Pons (tissue), 1 donor: ENCODE measurements at regions not wholly inside any gene's neighbourhood (a gene's known extent, or its start where the extent isn't known, plus 50 kb on each side); places are given as distances from the start of the nearest gene placed in this dataset.
"Not testable (repeated sequence)": the region's sequence is repeated elsewhere in the genome, so short reads cannot be mapped to it uniquely, and the experiment has no call there.

Experiments
- DNase-seq: peaks from one replicate; pipeline ENCODE4 v3.0.0-alpha.2; 2016; ENCODE audit warnings: low spot score

DNA sequence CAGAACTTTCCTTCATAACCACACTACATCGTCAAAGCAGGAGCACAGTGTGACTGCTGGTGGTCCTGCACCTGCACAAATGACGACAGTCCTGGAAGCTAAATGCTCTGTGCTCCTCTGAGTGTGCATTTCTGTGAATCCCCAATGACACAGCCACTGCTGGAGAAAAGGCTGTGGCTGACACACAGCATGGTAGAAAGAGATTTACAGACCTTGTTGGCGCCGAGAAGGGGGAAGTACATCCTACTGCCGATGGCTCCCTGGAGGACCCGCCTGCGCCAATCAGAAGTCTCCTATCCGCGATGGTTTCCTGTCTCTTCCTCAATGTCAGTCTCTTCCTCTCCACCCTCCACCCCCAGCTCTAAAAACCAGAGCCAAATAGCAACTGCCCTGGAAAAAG is 115.4 kb upstream of the RAB4A start:
- no peak for DNase-seq

DNA sequence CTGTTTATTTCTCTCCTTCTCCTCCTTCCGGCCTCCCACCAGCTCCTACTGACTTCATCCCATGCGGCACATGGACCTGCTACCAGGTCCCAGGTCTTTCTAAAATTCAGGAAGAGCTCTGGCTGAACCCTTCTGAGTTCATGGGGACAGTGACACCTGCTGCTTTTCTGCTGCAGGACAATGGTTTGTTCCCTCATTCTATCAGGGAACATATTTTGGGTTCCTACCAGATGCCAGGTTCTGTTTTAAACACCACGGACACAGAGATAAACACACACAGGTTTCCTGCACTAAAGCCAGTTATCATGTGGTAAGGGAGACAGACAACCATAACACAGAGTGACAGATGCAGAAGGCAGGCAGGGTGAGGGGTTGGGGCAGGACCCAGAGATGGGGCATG is 114.0 kb upstream of the RAB4A start:
- DNase-seq: peak; percentile 53

DNA sequence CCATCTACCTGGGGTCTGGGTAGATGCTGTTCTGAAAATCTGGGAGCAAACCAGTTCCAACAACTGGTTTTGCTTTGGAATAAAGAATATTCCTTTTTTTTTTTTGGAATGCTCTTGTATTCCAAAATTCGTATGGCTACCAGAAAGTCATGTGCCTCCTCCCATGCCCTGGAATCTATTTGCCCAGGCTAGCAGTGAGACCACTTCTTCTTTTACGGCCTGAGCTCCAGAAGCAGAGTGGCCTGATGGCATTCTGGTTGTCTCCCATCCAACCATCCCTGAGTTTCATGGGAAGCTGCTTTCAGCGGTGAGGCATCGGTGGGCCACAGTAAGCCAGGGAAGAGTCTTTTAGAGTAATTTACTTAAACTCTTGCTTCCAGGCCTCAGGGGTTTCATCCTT is 113.4 kb upstream of the RAB4A start:
- DNase-seq: no peak

DNA sequence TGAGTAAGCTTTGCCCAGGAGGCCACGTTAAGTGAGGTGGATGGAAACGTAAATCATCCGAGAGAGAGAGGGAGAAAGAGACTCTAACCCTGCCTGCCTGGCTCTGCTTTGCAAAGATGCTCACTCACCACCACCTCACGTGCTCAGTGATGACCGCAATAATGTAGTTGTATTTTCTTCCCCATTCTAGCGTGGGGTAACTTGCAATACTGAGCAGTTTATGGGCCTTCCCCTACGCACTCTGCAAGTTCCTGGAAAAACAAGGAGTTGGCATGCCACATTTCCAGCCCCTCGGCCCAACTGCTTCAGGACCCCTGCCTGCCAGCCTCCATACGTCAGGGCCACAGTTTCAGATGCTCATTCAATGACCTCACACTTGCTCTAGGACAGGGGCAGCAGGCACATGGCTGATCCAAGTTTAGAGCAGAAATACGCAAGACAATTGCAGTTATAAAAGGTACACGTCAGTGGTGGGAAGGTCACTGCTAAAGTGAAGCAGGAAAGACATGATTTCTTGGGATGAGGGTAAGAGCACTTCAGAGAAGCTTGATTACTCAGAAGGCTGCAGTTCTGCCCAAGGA is 112.5 kb upstream of the RAB4A start:
- peak; percentile 30 for DNase-seq

DNA sequence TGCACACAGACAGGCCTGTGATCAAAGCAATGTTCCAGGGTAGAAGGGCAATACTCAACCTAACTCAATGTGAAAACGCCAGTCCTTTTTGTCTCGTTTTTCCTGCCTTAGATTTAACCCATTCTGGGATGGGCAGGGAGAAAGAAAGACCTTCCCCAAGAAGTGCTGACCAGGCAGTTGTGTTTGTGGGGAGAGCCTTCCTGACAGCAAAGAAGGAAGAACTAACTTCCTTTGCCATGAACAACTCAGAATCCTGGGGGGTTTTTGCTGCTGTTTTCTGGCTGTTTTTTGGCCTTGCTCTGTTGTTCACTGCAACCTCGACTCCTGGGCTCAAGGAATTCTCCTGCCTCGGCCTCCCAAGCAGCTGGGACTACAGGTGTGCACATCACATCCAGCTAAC is 112.0 kb upstream of the RAB4A start:
- no peak for DNase-seq

DNA sequence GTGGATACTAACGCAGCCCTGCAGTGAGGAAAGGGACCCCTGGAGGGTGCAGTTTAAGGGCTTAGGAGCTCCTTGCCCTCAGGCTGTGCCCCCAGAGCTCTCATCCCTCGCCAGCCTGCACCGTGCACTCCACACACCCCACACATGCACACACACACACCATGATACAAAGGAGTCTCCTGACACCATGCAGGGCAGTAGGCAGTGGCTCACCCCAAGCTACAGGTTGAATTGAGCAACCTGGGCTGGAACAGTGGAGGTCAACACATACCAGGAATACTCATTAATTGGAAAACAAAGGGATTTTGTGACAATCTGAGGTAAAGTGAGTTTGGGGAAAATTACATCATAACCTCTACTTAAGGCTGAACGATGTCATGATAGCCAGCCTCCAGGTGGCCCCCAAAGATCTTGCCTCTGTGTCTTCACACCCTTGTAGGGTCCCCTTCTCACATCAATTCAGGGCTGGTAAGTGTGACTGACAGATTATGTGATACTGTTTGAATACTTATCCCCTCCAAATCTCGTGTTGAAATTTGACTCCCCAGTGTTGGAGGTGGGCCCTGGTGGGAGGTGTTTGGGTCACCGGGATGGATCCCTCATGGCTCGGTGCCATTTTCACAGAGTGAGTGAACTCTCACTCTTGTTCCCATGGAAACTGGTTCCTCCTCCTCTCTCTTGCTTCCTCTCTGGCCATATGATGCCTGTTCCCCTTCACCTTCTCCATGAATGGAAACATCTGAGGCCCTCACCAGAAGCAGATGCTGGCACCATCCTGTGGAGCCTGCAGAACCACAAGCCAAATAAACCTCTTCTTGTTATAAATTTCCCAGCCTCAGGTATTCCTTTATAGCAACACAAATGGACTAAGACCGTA is 111.0 kb upstream of the RAB4A start:
- no peak for DNase-seq

DNA sequence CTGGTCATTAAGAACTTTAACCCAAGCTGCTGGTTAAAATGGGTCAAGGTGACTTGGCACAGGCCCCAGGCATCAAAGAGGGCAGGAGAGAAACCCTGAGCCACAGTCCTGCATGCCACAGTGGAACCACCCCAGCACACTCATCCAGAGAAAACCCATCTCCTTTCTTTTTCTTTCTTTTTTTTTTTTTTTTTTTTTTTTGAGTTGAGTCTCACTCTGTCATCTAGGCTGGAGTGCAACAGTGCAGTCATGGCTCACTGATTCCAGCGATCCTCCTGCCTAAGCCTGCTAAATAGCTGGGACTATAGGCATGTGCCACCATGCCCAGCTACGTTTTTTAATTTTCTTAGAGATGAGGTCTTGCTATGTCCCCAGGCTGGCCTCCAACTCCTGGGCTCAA is 109.2 kb upstream of the RAB4A start:
- DNase-seq: no peak

DNA sequence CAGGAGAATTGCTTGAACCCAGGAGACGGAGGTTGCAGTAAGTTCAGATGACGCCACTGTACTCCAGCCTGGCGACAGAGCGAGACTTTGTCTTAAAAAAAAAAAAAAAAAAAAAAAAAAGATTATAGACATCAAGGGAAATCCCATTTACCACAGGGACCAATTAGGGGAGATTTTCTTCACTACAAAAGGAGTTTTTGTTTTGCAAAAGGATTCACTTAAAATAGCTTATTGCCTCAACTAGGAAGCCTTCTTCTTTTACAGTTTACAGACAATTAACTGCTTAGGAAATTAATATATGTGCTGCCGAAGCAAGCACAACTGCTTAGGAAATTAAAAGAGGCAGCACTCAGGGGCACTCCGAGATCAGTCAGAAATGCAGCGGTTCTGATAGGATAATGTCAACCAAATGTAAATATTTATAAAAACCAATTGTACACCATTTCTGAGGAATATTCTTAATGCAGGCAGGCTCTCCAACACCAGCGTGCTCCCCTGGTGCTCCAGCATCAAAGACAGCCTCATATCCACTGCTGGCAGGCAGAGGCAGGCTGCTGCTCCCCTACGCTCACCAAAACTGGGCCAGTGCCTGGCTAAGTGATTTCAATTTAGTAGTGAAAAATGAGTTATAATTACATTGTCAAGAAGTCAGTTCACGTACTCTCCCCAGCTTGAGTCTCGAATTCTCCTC is 107.9 kb upstream of the RAB4A start:
- no peak for DNase-seq

DNA sequence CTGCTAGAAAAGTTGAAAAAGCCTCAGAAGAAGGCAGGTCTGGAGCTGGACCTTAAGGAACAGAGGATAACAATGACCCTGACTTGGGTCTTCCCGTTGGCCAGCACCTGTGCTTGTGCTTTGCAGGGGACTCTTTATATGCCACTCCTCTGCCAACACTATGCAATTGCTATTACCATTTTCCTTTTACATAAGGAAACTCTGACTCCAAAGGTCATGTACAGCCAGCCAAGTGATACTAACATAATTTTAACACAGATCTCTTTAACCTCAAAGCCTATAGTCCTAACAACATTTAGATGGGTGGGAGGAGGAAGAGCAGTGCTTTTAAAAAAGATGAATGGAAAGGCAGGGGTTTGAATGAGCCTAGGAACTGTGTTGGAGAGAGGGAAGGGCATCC is 106.6 kb upstream of the RAB4A start:
- no peak for DNase-seq

DNA sequence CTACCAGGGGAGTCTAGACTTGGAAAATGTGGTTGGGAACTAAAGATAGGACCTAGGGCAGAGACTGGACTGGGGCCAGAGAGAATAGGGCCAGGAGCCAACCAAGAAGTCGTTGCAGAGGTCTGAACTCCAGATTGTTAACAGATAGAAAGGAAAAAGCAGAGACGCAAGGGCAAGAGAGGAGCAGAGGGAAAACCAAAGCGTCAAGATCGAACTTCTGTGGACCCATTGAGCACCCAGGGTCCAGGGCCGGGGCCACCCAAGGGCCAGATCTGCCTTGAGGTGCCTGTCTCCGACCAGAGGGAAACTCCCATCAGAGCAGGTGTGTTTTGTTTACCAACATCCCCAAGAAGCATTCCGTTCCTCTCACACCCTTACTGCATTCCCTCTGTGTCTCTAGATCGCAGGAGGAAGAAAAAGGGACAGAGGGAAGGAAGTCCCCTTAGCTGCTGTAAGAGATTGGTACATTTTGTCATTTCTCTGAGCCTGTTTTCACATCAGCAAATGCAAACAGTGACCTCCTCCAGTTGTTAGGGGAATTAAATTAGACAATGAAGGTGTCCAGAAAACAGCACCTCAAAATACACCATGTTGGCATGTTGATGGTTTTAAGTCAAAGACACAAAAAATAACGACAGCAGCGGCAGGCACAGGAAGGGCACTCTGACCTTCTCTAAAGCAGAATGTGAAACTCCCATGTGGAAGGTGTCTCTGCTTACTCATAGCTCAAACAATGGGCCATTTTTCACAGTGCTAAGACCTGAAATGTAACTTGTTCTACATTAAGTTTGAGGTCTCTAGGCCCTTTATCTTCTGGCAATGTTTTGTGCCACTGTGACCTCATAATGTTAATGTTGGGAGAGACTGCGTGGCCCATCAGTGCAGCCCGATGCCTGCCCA is 105.8 kb upstream of the RAB4A start:
- DNase-seq: no peak

DNA sequence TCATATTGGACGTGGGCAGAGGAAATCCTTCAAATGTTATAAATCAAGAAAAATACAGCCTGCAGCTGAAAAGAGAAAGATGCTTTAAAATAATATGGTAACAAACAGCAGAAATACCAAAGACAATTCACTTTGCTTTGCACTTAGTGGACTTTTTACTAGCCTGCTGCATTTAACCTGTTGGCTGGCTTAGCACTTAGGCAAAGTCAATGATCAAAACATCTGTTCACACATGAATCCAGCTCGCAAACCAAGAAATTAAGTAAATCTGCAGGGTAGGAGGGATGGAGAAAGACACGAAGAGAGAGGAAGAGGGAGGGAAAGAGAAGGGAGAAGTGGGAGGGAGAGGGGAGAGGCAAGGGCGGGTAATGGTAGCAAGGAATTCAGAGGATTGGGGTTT is 103.6 kb upstream of the RAB4A start:
- no peak for DNase-seq

DNA sequence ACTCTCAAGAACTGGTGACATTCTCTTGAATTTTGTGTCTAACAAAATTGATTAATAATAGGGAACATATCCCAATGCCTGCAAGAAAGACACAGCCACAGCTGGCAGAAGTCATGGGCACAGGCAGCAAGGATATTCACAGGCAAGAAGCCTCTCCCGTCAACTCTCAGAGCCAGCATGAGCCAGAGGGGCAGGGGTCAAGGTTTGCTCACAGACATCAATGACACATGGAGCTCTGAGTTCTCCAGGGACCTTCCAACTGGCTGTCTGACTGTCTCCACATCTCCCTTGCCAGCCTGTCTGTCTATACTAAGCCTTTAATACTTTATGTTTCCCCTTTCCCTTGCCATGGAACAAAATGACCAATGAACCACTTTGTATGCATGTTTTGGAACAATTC is 101.5 kb upstream of the RAB4A start:
- DNase-seq: no peak

DNA sequence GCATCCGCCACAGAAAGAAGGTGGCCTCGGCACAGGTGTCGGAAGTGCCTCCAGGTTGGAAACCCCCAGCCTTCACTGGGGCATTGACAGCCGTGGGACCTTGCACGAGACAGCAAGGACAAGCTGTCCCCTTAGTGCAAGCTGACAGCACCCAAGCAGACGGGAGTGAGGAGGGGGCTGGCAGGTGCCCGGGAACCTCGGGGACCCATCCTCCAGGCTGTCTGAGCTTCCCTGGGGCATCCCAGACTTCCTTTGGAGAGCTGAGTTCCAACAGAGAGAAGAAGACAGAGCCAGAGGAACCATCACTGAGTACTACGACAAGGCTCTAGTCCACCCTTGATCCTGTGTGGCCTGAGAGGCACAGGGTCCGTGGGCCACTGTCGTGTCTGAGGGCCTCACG is 100.6 kb upstream of the RAB4A start:
- DNase-seq: no peak

DNA sequence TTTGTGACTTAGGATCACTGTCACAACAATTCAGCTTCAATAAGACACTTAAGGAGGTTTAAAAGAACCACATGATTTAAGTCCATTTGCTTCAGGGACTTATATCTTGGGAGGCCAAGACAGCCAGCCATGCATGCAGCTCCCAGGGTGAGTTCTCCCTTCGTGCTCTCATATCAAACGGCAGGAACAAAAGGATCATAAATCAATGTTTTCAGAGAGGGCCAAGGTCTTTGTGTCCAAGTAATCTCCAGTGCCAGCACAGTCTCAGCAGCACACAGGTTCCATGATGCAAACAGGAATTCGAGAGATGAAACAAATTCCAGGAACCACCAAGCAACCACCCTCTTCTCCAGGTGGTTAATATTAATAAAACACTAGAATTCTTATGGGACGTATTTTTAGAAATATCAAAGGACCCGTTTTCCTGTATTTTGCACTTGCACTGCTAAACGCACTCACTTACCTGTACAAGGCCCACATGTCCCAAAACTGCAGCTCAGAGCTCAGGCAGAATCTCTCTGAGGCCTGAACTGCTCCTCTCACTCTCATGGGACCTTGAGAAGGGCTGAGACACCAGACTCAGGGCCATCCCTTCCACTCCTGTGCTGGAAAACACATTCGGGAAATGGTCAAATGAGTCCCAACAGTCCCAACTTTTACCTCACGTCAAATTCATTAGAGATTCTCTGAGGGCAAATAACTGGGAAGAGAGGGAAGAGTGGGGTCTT is 100.0 kb upstream of the RAB4A start:
- DNase-seq: no peak

DNA sequence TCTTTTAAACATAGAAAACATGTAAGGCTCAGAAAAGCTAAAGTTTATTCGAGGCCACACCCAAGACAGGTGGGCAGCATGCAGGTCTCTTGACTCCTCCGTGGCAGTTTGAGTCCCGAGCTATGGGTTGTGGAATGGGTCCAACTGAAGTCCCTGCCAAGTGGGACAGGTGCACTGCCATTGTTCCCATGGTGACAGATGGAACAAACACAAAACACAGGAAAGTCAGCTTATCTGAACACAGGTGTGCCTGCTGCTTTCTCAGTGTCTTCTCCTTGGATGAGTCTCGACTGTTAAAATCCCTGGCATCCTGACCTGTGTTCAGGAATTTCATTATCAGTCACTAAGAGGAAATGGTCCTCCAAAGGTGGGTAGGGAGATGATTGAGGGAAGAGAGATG is 99.0 kb upstream of the RAB4A start:
- DNase-seq: no peak

DNA sequence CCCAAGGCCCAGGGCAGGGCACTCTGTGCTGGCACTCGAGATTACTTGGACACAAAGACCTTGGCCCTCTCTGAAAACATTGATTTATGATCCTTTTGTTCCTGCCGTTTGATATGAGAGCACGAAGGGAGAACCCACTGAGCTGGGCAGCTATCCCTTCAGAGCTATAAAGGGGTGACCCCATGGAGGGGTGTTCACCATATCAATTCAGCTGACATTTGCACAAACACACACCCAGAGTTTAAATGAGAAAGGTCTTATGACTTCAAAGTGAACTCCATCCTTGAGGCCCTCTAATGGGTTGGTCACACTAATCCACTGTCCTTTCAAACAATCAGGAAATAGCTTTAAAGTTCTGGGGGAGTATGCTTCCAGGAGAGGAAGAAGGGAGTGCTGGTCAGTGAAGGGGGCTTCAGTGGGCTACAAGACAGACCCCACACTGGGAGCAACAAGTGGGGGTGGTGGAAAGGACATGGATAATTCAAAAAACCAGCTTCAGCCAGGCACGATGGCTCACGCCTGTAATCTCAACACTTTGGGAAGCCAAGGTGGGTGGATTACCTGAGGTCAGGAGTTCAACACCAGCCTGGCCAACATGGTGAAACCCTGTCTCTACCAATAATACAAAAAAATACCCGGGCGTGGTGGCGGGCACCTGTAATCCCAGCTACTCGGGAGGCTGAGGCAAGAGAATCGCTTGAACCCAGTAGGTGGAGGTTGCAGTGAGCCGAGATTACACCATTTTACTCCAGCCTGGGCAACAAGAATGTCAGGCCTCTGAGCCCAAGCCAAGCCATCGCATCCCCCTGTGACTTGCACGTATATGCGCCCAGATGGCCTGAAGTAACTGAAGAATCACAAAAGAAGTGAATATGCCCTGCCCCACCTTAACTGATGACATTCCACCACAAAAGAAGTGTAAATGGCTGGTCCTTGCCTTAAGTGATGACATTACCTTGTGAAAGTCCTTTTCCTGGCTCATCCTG is 97.1 kb upstream of the RAB4A start:
- not testable (repeated sequence) for DNase-seq

DNA sequence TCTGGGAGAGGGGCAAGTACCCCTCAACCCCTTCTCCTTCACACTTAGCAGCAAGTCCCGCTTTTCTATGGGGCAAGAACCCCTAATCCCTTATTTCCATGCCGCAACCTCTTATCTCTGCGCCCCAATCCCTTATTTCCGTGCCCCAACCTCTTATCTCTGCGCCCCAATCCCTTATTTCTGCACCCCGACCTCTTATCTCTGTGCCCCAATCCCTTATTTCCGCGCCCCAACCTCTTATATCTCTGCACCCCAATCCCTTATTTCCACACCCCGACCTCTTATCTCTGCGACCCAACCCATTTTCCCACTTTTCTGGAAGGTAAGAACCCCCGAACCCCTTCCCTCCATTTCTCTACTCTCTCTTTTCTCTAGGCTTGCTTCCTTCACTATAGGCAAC is 95.6 kb upstream of the RAB4A start:
- DNase-seq: not testable (repeated sequence)

DNA sequence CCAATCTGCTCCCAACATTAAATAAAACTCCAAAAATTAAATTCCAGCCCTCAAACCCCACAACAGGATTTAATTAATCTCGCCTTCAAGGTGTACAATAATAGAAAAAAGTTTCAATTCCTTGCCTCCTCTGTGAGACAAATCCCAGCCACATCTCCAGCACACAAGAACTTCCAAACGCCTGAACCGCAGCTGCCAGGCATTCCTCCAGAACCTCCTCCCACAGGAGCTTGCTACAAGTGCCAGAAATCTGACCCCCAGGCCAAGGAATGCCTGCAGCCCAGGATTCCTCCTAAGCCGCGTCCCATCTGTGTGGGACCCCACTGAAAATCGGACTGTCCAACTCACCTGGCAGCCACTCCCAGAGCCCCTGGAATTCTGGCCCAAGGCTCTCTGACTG is 94.5 kb upstream of the RAB4A start:
- not testable (repeated sequence) for DNase-seq

DNA sequence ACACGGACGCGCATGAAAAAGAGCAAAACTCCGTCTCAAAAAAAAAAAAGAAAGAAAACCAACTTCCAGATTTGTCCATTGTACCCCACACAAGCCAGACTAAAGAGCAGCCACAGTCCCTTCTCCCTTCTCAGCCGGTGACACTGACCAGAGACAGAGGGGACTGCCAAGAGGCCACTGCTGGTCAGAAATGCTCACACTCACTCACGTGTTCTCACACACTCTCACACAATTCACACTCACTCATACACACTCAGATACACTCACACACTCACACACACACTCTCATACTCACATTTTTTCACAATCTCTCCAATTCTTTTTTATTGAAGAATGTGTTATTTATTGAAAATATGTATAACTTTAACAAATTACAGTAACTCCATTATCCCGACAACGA is 90.8 kb upstream of the RAB4A start:
- DNase-seq: no peak

DNA sequence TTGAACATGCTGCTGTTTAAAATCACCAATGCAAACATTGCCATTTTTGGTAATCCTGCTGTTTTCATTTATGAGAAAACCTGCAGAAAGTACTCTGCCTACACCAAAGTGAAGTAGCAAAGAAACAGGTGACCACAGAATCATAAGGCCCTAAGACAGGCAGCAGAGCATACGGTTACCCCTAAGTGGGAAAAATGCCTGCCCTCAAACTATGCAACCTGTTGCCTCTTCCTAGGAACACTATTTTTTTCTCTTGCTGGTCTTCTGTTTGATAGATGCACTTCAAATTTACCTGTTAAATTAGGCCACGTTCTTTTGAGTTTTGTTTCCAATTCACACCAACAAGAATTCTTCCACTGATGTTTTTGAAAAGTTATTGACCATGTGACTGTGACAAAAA is 89.5 kb upstream of the RAB4A start:
- DNase-seq: no peak
